ENCODE measurements at regions not wholly inside any gene's neighbourhood (a gene's known extent, or its start where the extent isn't known, plus 50 kb on each side); places are given as distances from the start of the nearest gene placed in this dataset.
"Not testable (repeated sequence)": the region's sequence is repeated elsewhere in the genome, so short reads cannot be mapped to it uniquely, and the experiment has no call there.

DNA sequence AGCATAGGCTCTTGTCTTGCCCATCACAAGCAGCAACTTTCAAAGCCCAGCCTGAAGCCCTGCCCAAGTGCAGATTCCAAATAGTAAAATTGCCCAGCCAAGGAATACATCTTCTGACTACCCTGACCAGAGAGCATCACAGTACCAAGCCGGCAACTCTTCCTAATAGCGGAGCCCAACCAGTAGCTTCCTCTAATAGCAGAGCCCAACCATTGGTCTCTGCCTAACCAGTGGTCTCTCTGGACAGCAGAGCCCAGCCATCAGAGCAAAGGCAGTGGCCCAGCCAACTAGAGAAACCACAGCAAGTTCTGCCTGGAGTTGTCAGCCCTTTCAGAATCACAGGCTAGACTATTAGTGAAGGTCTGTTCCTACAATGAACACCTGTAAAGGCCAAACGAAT lies 285.6 kb downstream of the HGF start:
- Histone ChIP-seq H3K27ac (no peak overlapping the region), H3K27me3 (no peaks in the 10 kb centered on the region), H3K9me3 (no peaks in the 10 kb centered on the region), H3K4me1 (peaks cover 0 to 7% of the 10 kb centered on the region in 2 donors), H3K36me3 (no peaks in the 10 kb centered on the region), H3K4me3 (replicated peaks in 1 of 3) (no peak overlapping the region)
- TF ChIP-seq, protein P1, sequence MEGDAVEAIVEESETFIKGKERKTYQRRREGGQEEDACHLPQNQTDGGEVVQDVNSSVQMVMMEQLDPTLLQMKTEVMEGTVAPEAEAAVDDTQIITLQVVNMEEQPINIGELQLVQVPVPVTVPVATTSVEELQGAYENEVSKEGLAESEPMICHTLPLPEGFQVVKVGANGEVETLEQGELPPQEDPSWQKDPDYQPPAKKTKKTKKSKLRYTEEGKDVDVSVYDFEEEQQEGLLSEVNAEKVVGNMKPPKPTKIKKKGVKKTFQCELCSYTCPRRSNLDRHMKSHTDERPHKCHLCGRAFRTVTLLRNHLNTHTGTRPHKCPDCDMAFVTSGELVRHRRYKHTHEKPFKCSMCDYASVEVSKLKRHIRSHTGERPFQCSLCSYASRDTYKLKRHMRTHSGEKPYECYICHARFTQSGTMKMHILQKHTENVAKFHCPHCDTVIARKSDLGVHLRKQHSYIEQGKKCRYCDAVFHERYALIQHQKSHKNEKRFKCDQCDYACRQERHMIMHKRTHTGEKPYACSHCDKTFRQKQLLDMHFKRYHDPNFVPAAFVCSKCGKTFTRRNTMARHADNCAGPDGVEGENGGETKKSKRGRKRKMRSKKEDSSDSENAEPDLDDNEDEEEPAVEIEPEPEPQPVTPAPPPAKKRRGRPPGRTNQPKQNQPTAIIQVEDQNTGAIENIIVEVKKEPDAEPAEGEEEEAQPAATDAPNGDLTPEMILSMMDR (IDR thresholded peaks at IDR 0.05), result peak in 1 of 6 experiments; percentile 9
- no peak for TF ChIP-seq POLR2A (IDR thresholded peaks at IDR 0.05)
- intact Hi-C loops (cut with DNase I), result loop anchor here (10.0 kb wide), 1 partner anchor 471 kb away; no protein-coding TSS in a partner anchor
- DNase-seq, result peak; percentile 39 to 62
- WGBS, 2 donors, result 29 to 39% methylated on average over 3 of the region's 3 CpGs

DNA sequence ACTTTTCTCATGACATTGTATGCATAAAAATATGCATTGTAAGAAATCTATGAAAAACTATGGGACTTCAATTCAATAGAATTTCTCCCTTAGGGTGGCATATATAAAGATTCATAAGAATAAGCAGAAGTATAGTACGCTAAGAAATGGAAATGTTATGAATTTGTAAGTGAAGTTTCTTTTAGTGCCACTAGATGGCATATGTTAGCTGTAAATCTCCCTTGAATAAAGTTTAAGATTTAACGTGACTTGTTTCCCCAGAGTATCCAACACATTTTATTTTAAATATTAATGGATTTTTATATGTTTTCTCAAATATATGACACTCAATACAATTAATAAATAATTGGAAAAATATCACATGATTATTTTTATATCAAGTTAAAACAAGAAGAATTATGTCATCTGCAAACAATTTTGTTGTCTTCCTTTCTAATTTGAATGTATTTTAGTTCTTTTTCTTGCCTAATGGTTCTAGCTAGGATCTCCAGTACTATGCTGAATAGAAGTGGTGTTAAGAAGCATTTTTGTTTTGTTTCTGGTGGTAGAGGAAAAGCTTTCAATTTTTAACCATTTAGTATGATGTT lies 287.2 kb downstream of the HGF start:
- Histone ChIP-seq H3K4me1 (peaks cover 0 to 13% of the 10 kb centered on the region in 2 donors), H3K9me3 (no peaks in the 10 kb centered on the region), H3K27me3 (no peaks in the 10 kb centered on the region), H3K4me3 (replicated peaks in 1 of 3) (no peak overlapping the region), H3K27ac (no peak overlapping the region), H3K36me3 (no peaks in the 10 kb centered on the region)
- 8% methylated on average over 2 of the region's 2 CpGs for WGBS, 2 donors
- intact Hi-C loops (cut with DNase I), result loop anchor here (10.0 kb wide), 1 partner anchor 472 kb away; no protein-coding TSS in a partner anchor
- TF ChIP-seq, protein P1 (IDR thresholded peaks at IDR 0.05), result peak in 4 of 6 experiments; percentile 41 to 81 (median 66)
- TF ChIP-seq POLR2A (IDR thresholded peaks at IDR 0.05), result no peak
- no peak for DNase-seq

DNA sequence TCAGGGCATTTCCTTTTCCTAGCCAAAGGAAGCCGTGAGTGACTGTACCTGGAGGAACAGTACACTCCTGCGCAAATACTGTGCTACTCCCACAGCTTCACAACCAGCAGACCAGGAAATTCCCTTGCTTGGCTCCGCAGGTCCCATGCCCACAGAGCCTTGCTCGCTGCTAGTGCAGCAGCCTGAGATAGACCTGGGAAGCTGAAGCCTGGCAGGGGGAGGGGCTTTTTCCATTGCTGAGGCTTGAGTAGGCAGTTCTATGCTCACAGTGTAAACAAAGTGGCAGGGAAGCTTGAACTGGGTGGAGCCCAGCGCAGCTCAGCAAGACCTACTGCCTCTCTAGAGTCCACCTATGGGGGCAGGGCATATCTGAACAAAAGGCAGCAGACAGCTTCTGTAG lies 291.2 kb downstream of the HGF start:
- DNase-seq, result peak; percentile 64 to 68
- WGBS, 2 donors, result 77% methylated on average over 5 of the region's 5 CpGs
- no peaks in the 10 kb centered on the region for H3K36me3 ChIP-seq
- peaks cover 0 to 6% of the 10 kb centered on the region in 2 donors for H3K4me1 ChIP-seq
- intact Hi-C loops (cut with DNase I), result no loop called here
- TF ChIP-seq, protein P1 (IDR thresholded peaks at IDR 0.05), result no peak
- no peak for TF ChIP-seq POLR2A (IDR thresholded peaks at IDR 0.05)
- no peaks in the 10 kb centered on the region for H3K27me3 ChIP-seq
- no peak overlapping the region for H3K27ac ChIP-seq
- no peak overlapping the region for H3K4me3 ChIP-seq (replicated peaks in 1 of 3)
- no peaks in the 10 kb centered on the region for H3K9me3 ChIP-seq

DNA sequence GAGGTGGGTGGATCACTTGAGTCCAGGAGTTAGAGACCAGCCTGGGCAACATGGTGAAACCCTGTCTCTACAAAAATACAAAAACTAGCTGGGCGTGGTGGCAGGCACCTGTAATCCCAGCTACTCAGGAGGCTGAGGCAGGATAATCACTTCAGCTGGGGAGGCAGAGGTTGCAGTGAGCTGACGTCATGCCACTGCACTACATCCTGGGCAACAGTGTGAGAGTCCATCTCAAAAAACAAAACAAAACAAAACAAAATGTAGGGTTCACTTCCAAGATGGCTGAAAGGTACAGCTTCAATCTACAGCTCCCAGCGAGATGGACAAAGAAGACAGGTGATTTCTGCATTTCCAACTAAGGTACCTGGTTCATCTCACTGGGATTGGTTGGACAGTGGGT lies 291.6 kb downstream of the HGF start:
- H3K36me3 ChIP-seq; DNase-seq; H3K9me3 ChIP-seq; intact Hi-C loops (cut with DNase I); H3K4me1 ChIP-seq; H3K4me3 ChIP-seq (replicated peaks in 1 of 3); H3K27ac ChIP-seq; H3K27me3 ChIP-seq: not testable (repeated sequence)
- 86 to 90% methylated on average over 3 of the region's 3 CpGs for WGBS, 2 donors

DNA sequence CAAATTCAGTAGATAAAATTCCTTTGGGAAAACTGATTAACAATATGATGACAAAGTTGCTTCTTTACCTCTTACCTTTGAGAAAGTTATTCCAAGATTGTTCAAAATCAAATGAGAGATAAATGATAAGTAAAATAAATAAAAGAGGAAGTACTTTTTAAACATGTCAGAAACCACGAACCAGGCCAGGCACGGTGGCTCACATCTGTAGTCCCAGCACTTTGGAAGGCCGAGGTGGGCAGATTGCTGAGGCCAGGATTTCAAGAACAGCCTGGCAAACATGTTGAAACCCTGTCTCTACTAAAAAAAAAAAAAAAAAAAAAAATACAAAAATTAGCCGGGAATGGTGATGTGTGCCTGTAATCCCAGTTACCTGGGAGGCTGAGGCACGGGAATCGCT lies 296.6 kb downstream of the HGF start:
- TF ChIP-seq, protein P1 (IDR thresholded peaks at IDR 0.05), result no peak
- no peak for TF ChIP-seq POLR2A (IDR thresholded peaks at IDR 0.05)
- Histone ChIP-seq H3K4me1 (no peaks in the 10 kb centered on the region), H3K27me3 (no peaks in the 10 kb centered on the region), H3K27ac (no peak overlapping the region), H3K36me3 (no peaks in the 10 kb centered on the region), H3K4me3 (replicated peaks in 1 of 3) (no peak overlapping the region), H3K9me3 (no peaks in the 10 kb centered on the region)
- 93 to 95% methylated on average over 6 of the region's 6 CpGs for WGBS, 2 donors
- no peak for DNase-seq
- intact Hi-C loops (cut with DNase I), result no loop called here

Measured in thyroid gland (tissue), 4 donors.